Heart left ventricle (tissue), 13 donors: ENCODE measurements at regions not wholly inside any gene's neighbourhood (a gene's known extent, or its start where the extent isn't known, plus 50 kb on each side); places are given as distances from the start of the nearest gene placed in this dataset.

Experiments
- POLR2A ChIP-seq, 2 donors: fragments of 450-650 bp; IDR thresholded peaks; one replicate each; pipeline ENCODE4 v1.6.1; 2017; ENCODE audit warnings: antibody characterized with exemption in 2 of 2, mild to moderate bottlenecking in 2 of 2, moderate library complexity in 2 of 2
- TF ChIP-seq, protein P1 (sequence below), 12 donors: fragments of 200-600 bp; sonication (generic) in 4 of 12; IDR thresholded peaks; one replicate each; pipeline versions ENCODE4 v1.5.0 to v1.8.0; 2018 to 2022; ENCODE audit warnings: antibody characterized with exemption in 12 of 12, mild to moderate bottlenecking in 5 of 12
- donor health status: ischemic (EF 13 %, LVEDD 7.1; RV severe dilation, severe dysfunction).
- donor health status: DM: no; HTN: yes; CAD: no.
- donor health status: DM: no; HTN: no; CAD: no.
- donor health status: ischemic (EF 25% LVEDD 6.9; RV normal size, moderate dysfunction).
- donor health status: ischemic (EF 25% LVEDD 5.7; RV mildly dilated, moderate dysfunction).
- donor health status: ischemic (EF 35%, LVEDD 5.7; RV mildly dilated, moderate dysfunction).
- donor health status: nonischemic (EF 11% LVEDD 7.7; RV severe dilation, severe dysfunction).
- donor health status: DM: yes; HTN: yes; CAD: no.
- donor health status: PGD.
- donor health status: ischemic (EF 29% LVEDD 5.4; RV normal size, mild dysfunction).
- donor health status: nonischemic (EF 23%, LVEDD 6.1; RV moderate dilation, normal function).

DNA sequence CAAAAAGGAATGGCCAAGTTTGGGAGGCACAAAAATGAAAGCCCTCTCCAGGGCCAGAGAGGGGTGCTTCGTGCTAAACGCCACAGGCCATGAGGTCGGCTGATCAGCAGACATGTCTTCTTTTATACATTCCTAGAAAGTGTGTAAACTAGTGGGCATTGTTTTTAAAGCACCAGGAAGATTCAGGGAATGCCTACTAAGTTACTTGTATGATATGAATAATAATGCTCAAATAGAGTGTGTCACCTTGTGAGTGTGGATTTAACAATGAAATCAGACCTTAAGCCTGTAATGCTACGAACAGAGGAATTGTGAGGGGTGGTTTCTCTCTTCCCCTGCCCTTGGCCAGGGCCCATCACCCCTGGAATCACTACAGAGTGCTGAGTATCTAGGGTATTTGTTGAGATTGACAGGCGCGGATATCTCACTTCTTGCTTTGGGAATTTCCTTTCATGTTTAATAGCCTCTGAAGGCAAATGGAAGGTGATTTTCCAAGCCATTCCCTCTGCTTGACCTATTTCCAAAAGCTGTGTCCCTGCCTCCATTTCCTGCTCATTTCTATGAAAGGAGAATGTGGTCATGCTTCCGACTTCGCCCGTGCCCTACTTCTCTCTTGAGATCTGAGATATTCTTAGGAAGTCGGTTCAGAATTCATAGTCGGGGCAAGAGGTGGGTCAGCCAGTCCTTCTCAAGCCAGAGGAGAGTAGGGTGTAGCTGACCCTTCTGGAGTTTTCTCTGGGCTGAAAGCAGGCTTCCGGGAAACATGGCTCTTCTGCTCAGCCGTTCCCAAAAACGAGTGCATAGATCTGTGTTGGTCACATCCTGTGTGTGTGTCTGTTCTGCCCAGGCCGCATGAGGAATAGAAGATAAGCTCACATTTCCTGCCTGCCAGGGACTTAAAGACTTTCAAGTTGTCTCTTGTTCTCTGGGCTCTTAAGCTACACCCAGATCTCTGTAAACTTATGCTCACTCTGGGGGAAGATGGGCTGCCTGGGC, 167.8 kb upstream of the ITGB1 start:
- TF ChIP-seq, protein P1, sequence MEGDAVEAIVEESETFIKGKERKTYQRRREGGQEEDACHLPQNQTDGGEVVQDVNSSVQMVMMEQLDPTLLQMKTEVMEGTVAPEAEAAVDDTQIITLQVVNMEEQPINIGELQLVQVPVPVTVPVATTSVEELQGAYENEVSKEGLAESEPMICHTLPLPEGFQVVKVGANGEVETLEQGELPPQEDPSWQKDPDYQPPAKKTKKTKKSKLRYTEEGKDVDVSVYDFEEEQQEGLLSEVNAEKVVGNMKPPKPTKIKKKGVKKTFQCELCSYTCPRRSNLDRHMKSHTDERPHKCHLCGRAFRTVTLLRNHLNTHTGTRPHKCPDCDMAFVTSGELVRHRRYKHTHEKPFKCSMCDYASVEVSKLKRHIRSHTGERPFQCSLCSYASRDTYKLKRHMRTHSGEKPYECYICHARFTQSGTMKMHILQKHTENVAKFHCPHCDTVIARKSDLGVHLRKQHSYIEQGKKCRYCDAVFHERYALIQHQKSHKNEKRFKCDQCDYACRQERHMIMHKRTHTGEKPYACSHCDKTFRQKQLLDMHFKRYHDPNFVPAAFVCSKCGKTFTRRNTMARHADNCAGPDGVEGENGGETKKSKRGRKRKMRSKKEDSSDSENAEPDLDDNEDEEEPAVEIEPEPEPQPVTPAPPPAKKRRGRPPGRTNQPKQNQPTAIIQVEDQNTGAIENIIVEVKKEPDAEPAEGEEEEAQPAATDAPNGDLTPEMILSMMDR (IDR thresholded peaks at IDR 0.05): no peak
- no peak for TF ChIP-seq POLR2A (IDR thresholded peaks at IDR 0.05)
